K562 (cell line): ENCODE measurements at regions not wholly inside any gene's neighbourhood (a gene's known extent, or its start where the extent isn't known, plus 50 kb on each side); places are given as distances from the start of the nearest gene placed in this dataset.

Source experiments
- ATAC-seq: fragments of 200-7000 bp; cut with Tn5 transposase; 3 replicates; pipeline ENCODE4 v1.9.1; 2020; ENCODE audit warnings: moderate library complexity
- BruUV-seq: library from RNA; stranded (reverse); fragments of 400-500 nt; replicated peaks from 2 replicates; lab custom pipeline; 2021; lab: Mats Ljungman, UMichigan
- CTCF ChIA-PET: fragments of 300-600 bp; formaldehyde crosslinking; extraction: SDS; loops from one replicate; lab custom pipeline; 2021; ENCODE audit warnings: low intra/inter-chr PET ratio; lab: Yijun Ruan, JAX
- POLR2A ChIA-PET: fragments of 300-600, 350-650 bp; sonication (Branson Sonifier 250); formaldehyde crosslinking; extraction: SDS; loops from one replicate; lab custom pipeline; 2021; ENCODE audit warnings: antibody characterized with exemption, inconsistent platforms; lab: Yijun Ruan, JAX
- DNase-seq, 4 experiments: peaks; one replicate each; pipeline versions ENCODE4 v3.0.0 to v3.0.0-alpha.2; 2011 to 2018; ENCODE audit warnings: low spot score in 3 of 4, mixed read lengths in 3 of 4; ENCODE audit errors: extremely low read depth in 1 of 4
- FAIRE-seq: peaks from 2 replicates; lab custom pipeline; 2011; peaks lifted over from hg19 to GRCh38; lab: Jason Lieb, UNC
- H2AFZ ChIP-seq: 2 replicates; pipeline ENCODE4 v1.6.0; 2011; ENCODE audit warnings: low read depth, low read length, control low read depth, inconsistent platforms
- H3K27ac ChIP-seq: fragments of 200-600 bp; 3 replicates; pipeline ENCODE4 v1.8.0; 2011; ENCODE audit warnings: low read depth, mild to moderate bottlenecking, control low read depth, inconsistent platforms, low read length, moderate library complexity, mixed read lengths; ENCODE audit errors: extremely low read depth
- H3K27me3 ChIP-seq, 2 experiments: fragments of 300-600 bp in 1 of 2; 2 replicates in 1 of 2; 3 replicates in 1 of 2; pipeline versions ENCODE4 v1.6.0 to v1.8.0; 2011; ENCODE audit warnings: inconsistent platforms in 2 of 2, low read length in 2 of 2, mild to moderate bottlenecking in 1 of 2, mixed read lengths in 1 of 2, moderate library complexity in 1 of 2; ENCODE audit not compliant: control insufficient read depth in 2 of 2, insufficient read depth in 2 of 2
- H3K36me3 ChIP-seq: fragments of 300-600 bp; 3 replicates; pipeline ENCODE4 v1.8.0; 2011; ENCODE audit warnings: mild to moderate bottlenecking, low read length, inconsistent platforms; ENCODE audit not compliant: control insufficient read depth, insufficient read depth
- H3K4me1 ChIP-seq, 2 experiments: fragments of 200-600 bp in 1 of 2; replicated peaks in 1 of 2; 2 replicates in 1 of 2; 3 replicates in 1 of 2; pipeline versions ENCODE4 v1.5.1 to v1.8.0; 2011; ENCODE audit warnings: inconsistent platforms in 2 of 2, low read length in 2 of 2, mild to moderate bottlenecking in 1 of 2, mixed read lengths in 1 of 2, moderate library complexity in 1 of 2; ENCODE audit not compliant: control insufficient read depth in 2 of 2, insufficient read depth in 2 of 2
- H3K4me2 ChIP-seq: 2 replicates; pipeline ENCODE4 v1.6.1; 2011; ENCODE audit warnings: low read length, control low read depth, inconsistent platforms, mixed read lengths; ENCODE audit not compliant: insufficient read depth
- H3K4me3 ChIP-seq: fragments of 200-600 bp; sonication (generic), shearing (Covaris generic); 2 replicates; pipeline ENCODE4 v1.5.1; 2016; ENCODE audit warnings: control low read depth, inconsistent platforms
- H3K79me2 ChIP-seq: fragments of 200-600 bp; 3 replicates; pipeline ENCODE4 v1.8.0; 2011; ENCODE audit warnings: low read length, inconsistent platforms; ENCODE audit not compliant: control insufficient read depth, insufficient read depth
- H3K9ac ChIP-seq, 2 experiments: 2 replicates each; pipeline versions ENCODE4 v1.6.0 to v1.6.1; 2011; ENCODE audit warnings: low read depth in 2 of 2, low read length in 2 of 2, control low read depth in 1 of 2, inconsistent platforms in 1 of 2, mild to moderate bottlenecking in 1 of 2, mixed read lengths in 1 of 2; ENCODE audit not compliant: insufficient read depth in 1 of 2
- H3K9me1 ChIP-seq: one replicate; pipeline ENCODE4 v1.6.0; 2011; ENCODE audit warnings: inconsistent platforms, mild to moderate bottlenecking, low read length, moderate library complexity; ENCODE audit not compliant: control insufficient read depth, insufficient read depth
- H3K9me3 ChIP-seq: replicated peaks from 2 replicates; pipeline ENCODE4 v1.5.1; 2011; ENCODE audit warnings: low read depth, low read length, inconsistent platforms; ENCODE audit not compliant: control insufficient read depth, insufficient read depth
- H4K20me1 ChIP-seq: replicated peaks from 2 replicates; pipeline ENCODE4 v1.6.1; 2011; ENCODE audit warnings: low read length, inconsistent platforms, mixed read lengths; ENCODE audit not compliant: control insufficient read depth, insufficient read depth
- C11orf30 ChIP-seq: fragments of 450-650 bp; IDR thresholded peaks from 2 replicates; pipeline ENCODE4 v1.6.1; 2016; ENCODE audit warnings: low read depth, mild to moderate bottlenecking
- ETV5 ChIP-seq: sonication (generic); formaldehyde crosslinking; IDR thresholded peaks from 2 replicates; pipeline ENCODE4 v1.4.0; 2020; ENCODE audit warnings: low read depth, mild to moderate bottlenecking, missing genetic modification reagents
- HCFC1 ChIP-seq: IDR thresholded peaks from 2 replicates; pipeline ENCODE4 v1.6.1; 2012; ENCODE audit warnings: low read depth, low read length, improper control_type of control experiment
- ILK ChIP-seq: fragments of 450-650 bp; IDR thresholded peaks from 2 replicates; pipeline ENCODE4 v1.6.1; 2016; ENCODE audit warnings: missing genetic modification characterization, low read depth, mild to moderate bottlenecking, missing compliant biosample characterization, moderate library complexity, borderline replicate concordance
- LCOR ChIP-seq: sonication (generic); formaldehyde crosslinking; IDR thresholded peaks from 2 replicates; pipeline ENCODE4 v1.8.0; 2022; ENCODE audit warnings: mild to moderate bottlenecking, missing genetic modification reagents
- LEF1 ChIP-seq: fragments of 450-650 bp; IDR thresholded peaks from 2 replicates; pipeline ENCODE4 v1.6.1; 2016; ENCODE audit warnings: mild to moderate bottlenecking
- SAP30 ChIP-seq: fragments of 200-600 bp; sonication (generic); IDR thresholded peaks from 2 replicates; pipeline ENCODE4 v1.6.1; 2012; ENCODE audit warnings: borderline replicate concordance, low read depth, mild to moderate bottlenecking, moderate library complexity, low read length, control low read depth, inconsistent platforms; ENCODE audit not compliant: insufficient read depth, poor library complexity, severe bottlenecking
- SP2 ChIP-seq: IDR thresholded peaks from 2 replicates; pipeline ENCODE4 v1.6.1; 2011; ENCODE audit warnings: mild to moderate bottlenecking, low read depth, low read length, moderate library complexity; ENCODE audit not compliant: poor library complexity, severe bottlenecking; ENCODE audit errors: extremely low read depth
- TEAD2 ChIP-seq: fragments of 450-650 bp; IDR thresholded peaks from 2 replicates; pipeline ENCODE4 v1.6.1; 2016; ENCODE audit warnings: missing genetic modification characterization, control low read depth, missing compliant biosample characterization
- ZKSCAN3 ChIP-seq: fragments of 250-450 bp; sonication (Bioruptor Pico); IDR thresholded peaks from 2 replicates; pipeline ENCODE4 v1.4.0; 2020
- ZNF41 ChIP-seq: fragments of 250-450 bp; sonication (Bioruptor Pico); conservative IDR thresholded peaks from 2 replicates; pipeline ENCODE4 v1.4.0; 2020; ENCODE audit warnings: mild to moderate bottlenecking
- ZNF57 ChIP-seq: fragments of 450-650 bp; formaldehyde crosslinking; IDR thresholded peaks from 2 replicates; pipeline ENCODE4 v1.4.0; 2020; ENCODE audit warnings: mild to moderate bottlenecking, moderate library complexity
- ZSCAN32 ChIP-seq: fragments of 450-650 bp; formaldehyde crosslinking; IDR thresholded peaks from 2 replicates; pipeline ENCODE4 v1.4.0; 2020; ENCODE audit warnings: mild to moderate bottlenecking, moderate library complexity
- WGBS: fragments of 100-300 bp; shearing (Covaris generic); methylation state at CpG from one replicate; pipeline ENCODE4 v1.1.6; 2016; ENCODE audit warnings: low coverage, mixed read lengths; ENCODE audit not compliant: insufficient coverage; ENCODE audit errors: missing lambda C conversion rate; 5-methylcytosine and 5-hydroxymethylcytosine counted together
- in situ Hi-C: fragments of 300-500 bp; cut with MboI; formaldehyde crosslinking; loops from 4 replicates; pipeline ENCODE4 v1.15.0; 2018; ENCODE audit warnings: inconsistent platforms, mixed read lengths
- intact Hi-C: fragments of 100-400 bp; cut with micrococcal nuclease; formaldehyde crosslinking; loops from 2 replicates; pipeline ENCODE4 v1.14.2; 2022
- TF ChIP-seq, protein P1 (sequence below): fragments of 250-450 bp; sonication (Bioruptor Pico); IDR thresholded peaks from 2 replicates; pipeline ENCODE4 v1.4.0; 2020; ENCODE audit warnings: borderline replicate concordance
- TF ChIP-seq, protein P2 (sequence below): fragments of 250-450 bp; sonication (Bioruptor Pico); IDR thresholded peaks from 2 replicates; pipeline ENCODE4 v1.5.0; 2021; ENCODE audit warnings: mild to moderate bottlenecking, moderate library complexity

DNA sequence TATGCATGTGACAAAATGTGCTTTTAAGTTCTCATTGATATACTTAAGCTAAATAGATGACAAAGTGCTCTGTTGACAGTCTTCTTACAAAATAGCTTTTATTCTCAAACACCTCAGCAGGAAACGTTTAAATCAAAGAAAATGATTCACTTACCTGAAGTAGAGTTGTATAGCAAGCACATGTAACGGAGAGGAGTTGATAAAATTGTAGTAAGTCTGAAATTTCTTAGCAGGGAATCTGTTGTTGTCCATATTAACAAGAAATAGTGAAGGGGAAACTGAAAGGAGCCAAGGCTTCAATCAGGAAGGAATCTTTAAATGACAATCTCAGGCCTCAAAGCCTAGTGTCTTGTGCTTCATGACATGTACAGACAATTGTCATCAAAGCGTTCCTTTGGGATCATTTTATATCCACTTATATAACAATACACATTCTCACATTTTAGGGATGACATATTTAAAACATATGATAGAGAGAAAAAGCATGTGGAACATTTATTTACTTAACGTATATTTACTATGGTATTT is 2010.2 kb upstream of the IGFBP7 start:
- FAIRE-seq (no peak), ATAC-seq (no peak), DNase-seq (no peak)
- WGBS, result 2% methylated on average over 4 of the region's 4 CpGs
- Histone ChIP-seq H3K4me3 (no peak overlapping the region), H3K79me2 (no peaks in the 10 kb centered on the region), H2AFZ (no peak overlapping the region), H3K9me1 (no peaks in the 10 kb centered on the region), H3K36me3 (no peaks in the 10 kb centered on the region), H3K4me2 (no peak overlapping the region), H3K4me1 (no peaks in the 10 kb centered on the region), H4K20me1 (no peaks in the 10 kb centered on the region), H3K27ac (no peak overlapping the region), H3K27me3 (no peaks in the 10 kb centered on the region), H3K9ac (no peak overlapping the region), H3K9me3 (no peaks in the 10 kb centered on the region)
- BruUV-seq, result no TSS peak
- POLR2A ChIA-PET, result no interaction called here
- in situ Hi-C loops, result no loop called here
- intact Hi-C loops, result no loop called here
- CTCF ChIA-PET, result no interaction called here
- TF ChIP-seq LEF1 (no peak), SP2 (no peak), SAP30 (no peak), ILK (tag) (no peak), HCFC1 (no peak), ZKSCAN3 (CRISPR knock-in tag) (no peak), C11orf30 (no peak), ZSCAN32 (no peak), ETV5 (no peak), TEAD2 (tag) (no peak), ZNF57 (CRISPR knock-in tag) (no peak), ZNF41 (no peak), LCOR (CRISPR knock-in tag) (no peak)
- TF ChIP-seq, protein P1, sequence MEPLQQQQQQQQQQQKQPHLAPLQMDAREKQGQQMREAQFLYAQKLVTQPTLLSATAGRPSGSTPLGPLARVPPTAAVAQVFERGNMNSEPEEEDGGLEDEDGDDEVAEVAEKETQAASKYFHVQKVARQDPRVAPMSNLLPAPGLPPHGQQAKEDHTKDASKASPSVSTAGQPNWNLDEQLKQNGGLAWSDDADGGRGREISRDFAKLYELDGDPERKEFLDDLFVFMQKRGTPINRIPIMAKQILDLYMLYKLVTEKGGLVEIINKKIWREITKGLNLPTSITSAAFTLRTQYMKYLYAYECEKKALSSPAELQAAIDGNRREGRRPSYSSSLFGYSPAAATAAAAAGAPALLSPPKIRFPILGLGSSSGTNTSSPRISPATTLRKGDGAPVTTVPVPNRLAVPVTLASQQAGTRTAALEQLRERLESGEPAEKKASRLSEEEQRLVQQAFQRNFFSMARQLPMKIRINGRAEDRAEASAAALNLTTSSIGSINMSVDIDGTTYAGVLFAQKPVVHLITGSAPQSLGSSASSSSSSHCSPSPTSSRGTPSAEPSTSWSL (CRISPR knock-in tag), result no peak
- TF ChIP-seq, protein P2, sequence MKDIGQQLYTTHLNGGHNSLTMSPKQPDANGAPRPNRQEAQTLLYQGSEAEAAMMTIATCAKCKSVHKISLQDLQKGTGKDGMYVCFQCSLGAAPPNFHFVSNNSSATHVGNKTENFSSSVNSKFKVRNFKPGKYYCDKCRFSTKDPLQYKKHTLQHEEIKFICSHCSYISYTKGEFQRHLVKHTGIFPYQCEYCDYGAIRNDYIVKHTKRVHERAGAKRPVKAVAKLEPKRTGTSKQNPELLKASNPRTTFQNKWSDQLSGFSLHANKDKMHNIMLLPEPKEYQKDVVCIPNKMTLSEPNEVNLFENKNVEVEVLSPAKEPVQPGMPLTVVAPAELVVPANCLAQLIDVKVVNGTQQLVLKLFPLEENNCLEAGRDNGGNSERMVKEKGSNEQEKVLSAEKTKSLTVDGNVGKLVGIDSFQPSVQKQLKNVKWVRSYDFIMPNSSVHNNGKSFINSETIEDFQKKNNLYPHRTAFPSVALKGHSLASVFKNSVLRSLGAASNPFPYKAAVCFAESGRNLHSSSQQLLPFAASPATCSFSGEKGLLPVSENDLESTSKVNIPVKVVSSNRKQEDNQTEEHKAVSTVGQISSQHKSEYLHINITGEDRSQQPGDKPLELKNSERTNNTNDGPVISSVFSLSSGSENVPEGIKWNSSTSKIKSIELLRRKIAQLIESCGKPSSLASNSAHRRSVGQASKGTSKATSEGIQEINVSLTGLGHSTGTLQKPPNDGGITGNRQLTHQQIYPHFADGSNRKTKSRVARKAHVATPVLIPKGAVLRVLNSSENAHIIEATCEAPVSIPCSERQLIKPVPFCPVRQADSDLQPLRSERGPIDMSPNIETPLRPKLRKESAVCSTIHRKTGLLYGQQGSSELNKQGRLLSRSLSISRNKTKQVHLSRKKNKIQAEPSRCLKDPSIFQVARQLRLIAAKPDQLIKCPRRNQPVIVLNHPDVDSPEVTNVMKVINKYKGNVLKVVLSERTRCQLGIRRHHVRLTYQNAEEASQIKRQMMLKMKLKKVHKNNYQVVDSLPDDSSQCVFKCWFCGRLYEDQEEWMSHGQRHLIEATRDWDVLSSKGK, result no peak
